Panc1 (cell line): ENCODE measurements at regions not wholly inside any gene's neighbourhood (a gene's known extent, or its start where the extent isn't known, plus 50 kb on each side); places are given as distances from the start of the nearest gene placed in this dataset.

Source experiments
- POLR2AphosphoS5 ChIP-seq: IDR thresholded peaks from 2 replicates; pipeline ENCODE4 v1.6.1; 2012; ENCODE audit warnings: mild to moderate bottlenecking, low read depth, low read length, moderate library complexity
- TCF7L2 ChIP-seq: IDR thresholded peaks from 2 replicates; pipeline ENCODE4 v1.6.1; 2011; ENCODE audit warnings: mild to moderate bottlenecking, low read depth, low read length, inconsistent platforms
- TF ChIP-seq, protein P1 (sequence below): fragments of 450-650 bp; IDR thresholded peaks from 2 replicates; pipeline ENCODE4 v1.5.1; 2017; ENCODE audit warnings: mild to moderate bottlenecking
- TF ChIP-seq, protein P2 (sequence below), 2 experiments: IDR thresholded peaks; 2 replicates each; pipeline ENCODE4 v1.6.1; 2011 to 2012; ENCODE audit warnings: low read depth in 2 of 2, control low read depth in 1 of 2, low read length in 1 of 2, mild to moderate bottlenecking in 1 of 2, moderate library complexity in 1 of 2; ENCODE audit not compliant: insufficient read depth in 1 of 2

DNA sequence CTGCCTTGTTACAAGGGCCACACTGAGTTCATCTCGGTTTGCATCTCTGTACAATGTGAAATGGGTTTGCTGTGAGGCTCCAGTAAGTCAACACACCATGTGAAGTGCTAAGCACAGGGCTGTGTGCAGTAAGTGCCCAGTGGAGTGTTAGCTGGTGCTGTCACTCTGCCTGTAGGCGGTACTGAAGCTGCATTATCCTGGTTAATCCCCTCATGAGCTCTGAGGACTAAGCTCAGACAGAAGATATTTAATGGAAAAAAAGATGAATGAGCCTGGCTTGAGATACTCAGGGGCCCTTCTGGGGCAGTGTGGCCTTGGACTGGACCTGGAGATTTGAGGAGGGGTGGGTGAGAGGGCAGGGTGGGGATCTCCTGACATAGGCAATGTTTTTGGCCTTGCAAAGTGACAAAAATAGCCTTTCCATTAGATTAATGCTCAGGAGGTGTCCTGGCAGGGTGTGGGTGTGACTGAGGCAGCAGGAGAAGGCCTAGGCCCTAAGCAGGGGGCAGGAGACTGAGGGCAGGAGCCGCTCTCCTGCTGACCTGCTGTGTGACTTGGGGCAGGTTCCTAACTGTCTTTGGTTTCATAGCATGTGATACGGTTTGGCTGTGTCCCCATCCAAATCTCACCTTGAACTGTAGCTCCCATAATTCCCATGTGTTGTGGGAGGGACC, 570.5 kb downstream of the PTPRU start:
- TF ChIP-seq TCF7L2 (no peak), POLR2AphosphoS5 (no peak)
- TF ChIP-seq, protein P1, sequence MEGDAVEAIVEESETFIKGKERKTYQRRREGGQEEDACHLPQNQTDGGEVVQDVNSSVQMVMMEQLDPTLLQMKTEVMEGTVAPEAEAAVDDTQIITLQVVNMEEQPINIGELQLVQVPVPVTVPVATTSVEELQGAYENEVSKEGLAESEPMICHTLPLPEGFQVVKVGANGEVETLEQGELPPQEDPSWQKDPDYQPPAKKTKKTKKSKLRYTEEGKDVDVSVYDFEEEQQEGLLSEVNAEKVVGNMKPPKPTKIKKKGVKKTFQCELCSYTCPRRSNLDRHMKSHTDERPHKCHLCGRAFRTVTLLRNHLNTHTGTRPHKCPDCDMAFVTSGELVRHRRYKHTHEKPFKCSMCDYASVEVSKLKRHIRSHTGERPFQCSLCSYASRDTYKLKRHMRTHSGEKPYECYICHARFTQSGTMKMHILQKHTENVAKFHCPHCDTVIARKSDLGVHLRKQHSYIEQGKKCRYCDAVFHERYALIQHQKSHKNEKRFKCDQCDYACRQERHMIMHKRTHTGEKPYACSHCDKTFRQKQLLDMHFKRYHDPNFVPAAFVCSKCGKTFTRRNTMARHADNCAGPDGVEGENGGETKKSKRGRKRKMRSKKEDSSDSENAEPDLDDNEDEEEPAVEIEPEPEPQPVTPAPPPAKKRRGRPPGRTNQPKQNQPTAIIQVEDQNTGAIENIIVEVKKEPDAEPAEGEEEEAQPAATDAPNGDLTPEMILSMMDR: no peak
- TF ChIP-seq, protein P2, sequence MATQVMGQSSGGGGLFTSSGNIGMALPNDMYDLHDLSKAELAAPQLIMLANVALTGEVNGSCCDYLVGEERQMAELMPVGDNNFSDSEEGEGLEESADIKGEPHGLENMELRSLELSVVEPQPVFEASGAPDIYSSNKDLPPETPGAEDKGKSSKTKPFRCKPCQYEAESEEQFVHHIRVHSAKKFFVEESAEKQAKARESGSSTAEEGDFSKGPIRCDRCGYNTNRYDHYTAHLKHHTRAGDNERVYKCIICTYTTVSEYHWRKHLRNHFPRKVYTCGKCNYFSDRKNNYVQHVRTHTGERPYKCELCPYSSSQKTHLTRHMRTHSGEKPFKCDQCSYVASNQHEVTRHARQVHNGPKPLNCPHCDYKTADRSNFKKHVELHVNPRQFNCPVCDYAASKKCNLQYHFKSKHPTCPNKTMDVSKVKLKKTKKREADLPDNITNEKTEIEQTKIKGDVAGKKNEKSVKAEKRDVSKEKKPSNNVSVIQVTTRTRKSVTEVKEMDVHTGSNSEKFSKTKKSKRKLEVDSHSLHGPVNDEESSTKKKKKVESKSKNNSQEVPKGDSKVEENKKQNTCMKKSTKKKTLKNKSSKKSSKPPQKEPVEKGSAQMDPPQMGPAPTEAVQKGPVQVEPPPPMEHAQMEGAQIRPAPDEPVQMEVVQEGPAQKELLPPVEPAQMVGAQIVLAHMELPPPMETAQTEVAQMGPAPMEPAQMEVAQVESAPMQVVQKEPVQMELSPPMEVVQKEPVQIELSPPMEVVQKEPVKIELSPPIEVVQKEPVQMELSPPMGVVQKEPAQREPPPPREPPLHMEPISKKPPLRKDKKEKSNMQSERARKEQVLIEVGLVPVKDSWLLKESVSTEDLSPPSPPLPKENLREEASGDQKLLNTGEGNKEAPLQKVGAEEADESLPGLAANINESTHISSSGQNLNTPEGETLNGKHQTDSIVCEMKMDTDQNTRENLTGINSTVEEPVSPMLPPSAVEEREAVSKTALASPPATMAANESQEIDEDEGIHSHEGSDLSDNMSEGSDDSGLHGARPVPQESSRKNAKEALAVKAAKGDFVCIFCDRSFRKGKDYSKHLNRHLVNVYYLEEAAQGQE (IDR thresholded peaks at IDR 0.05; ENCODE audit: insufficient read depth in 1 of 2, low read depth in 2 of 2, low read length in 1 of 2): no peak
